NCI-H2196 treated with DMSO at 0.1 percent for 48 hours (cell line): ENCODE measurements at regions not wholly inside any gene's neighbourhood (a gene's known extent, or its start where the extent isn't known, plus 50 kb on each side); places are given as distances from the start of the nearest gene placed in this dataset.
"Not testable (repeated sequence)": the region's sequence is repeated elsewhere in the genome, so short reads cannot be mapped to it uniquely, and the experiment has no call there.

Source experiments
- DNase-seq: peaks from one replicate; lab custom pipeline; 2025; ENCODE audit not compliant: unreplicated experiment; lab: John Stamatoyannopoulos, UW

- no peak for DNase-seq
These were observed 497.0 kb downstream of the DTWD2 start for GRCh38 chr5:118491351-118491750.

- DNase-seq: no peak
These were observed 501.6 kb downstream of the DTWD2 start for GRCh38 chr5:118486647-118487225.

- DNase-seq: no peak
These were observed 509.1 kb downstream of the DTWD2 start for GRCh38 chr5:118479285-118479684.

GRCh38 chr5:118478852-118479251, 509.5 kb downstream of the DTWD2 start:
- no peak for DNase-seq

- DNase-seq: no peak
These were observed 520.3 kb downstream of the DTWD2 start for GRCh38 chr5:118468085-118468484.

- DNase-seq: no peak
These were observed 521.2 kb downstream of the DTWD2 start for GRCh38 chr5:118467103-118467502.

- no peak for DNase-seq
These were observed 521.9 kb downstream of the DTWD2 start for GRCh38 chr5:118466418-118466817.

- not testable (repeated sequence) for DNase-seq
These were observed 526.1 kb downstream of the DTWD2 start for GRCh38 chr5:118462276-118462675.

- no peak for DNase-seq
These were observed 526.9 kb downstream of the DTWD2 start for GRCh38 chr5:118461436-118461835.

GRCh38 chr5:118459490-118459889, 528.9 kb downstream of the DTWD2 start:
- no peak for DNase-seq

GRCh38 chr5:118456085-118456484, 532.3 kb downstream of the DTWD2 start:
- DNase-seq: no peak

GRCh38 chr5:118451697-118452247, 536.6 kb downstream of the DTWD2 start:
- DNase-seq: no peak

- no peak for DNase-seq
These were observed 537.6 kb downstream of the DTWD2 start for GRCh38 chr5:118450554-118451332.

- no peak for DNase-seq
These were observed 541.0 kb downstream of the DTWD2 start for GRCh38 chr5:118447350-118447749.

GRCh38 chr5:118441956-118442355, 546.4 kb downstream of the DTWD2 start:
- DNase-seq: no peak

GRCh38 chr5:118441034-118441433, 547.3 kb downstream of the DTWD2 start:
- DNase-seq: no peak

- no peak for DNase-seq
These were observed 547.9 kb downstream of the DTWD2 start for GRCh38 chr5:118440496-118440895.

GRCh38 chr5:118439831-118440230, 548.5 kb downstream of the DTWD2 start:
- DNase-seq: no peak

- DNase-seq: no peak
These were observed 553.2 kb downstream of the DTWD2 start for GRCh38 chr5:118435131-118435530.

- DNase-seq: no peak
These were observed 553.8 kb downstream of the DTWD2 start for GRCh38 chr5:118434522-118434921.

GRCh38 chr5:118430076-118430475, 558.3 kb downstream of the DTWD2 start:
- no peak for DNase-seq

GRCh38 chr5:118407958-118408357, 580.4 kb downstream of the DTWD2 start:
- DNase-seq: no peak
